Activated naive CD4-positive, alpha-beta T cell treated with anti-CD3 and anti-CD28 coated beads, Interleukin-2, amount 50 U/mL, for 72 hours (primary cell): ENCODE measurements at regions not wholly inside any gene's neighbourhood (a gene's known extent, or its start where the extent isn't known, plus 50 kb on each side); places are given as distances from the start of the nearest gene placed in this dataset.
"Not testable (repeated sequence)": the region's sequence is repeated elsewhere in the genome, so short reads cannot be mapped to it uniquely, and the experiment has no call there.

Source experiments
- ATAC-seq, 2 donors: fragments of 150-1000 bp; cut with Tn5 transposase; 2 replicates each; pipeline ENCODE4 v1.10.0; 2021; ENCODE audit warnings: mild to moderate bottlenecking in 2 of 2, moderate library complexity in 2 of 2
- DNase-seq, 2 donors: peaks; one replicate each; pipeline ENCODE4 v3.0.0; 2021 to 2022; ENCODE audit warnings: low spot score in 2 of 2
- H3K27ac Mint-ChIP-seq, 2 donors: one replicate each; pipeline ENCODE4 v1.8.0; 2022; ENCODE audit warnings: mild to moderate bottlenecking in 2 of 2, mixed read lengths in 2 of 2
- H3K36me3 Mint-ChIP-seq, 2 donors: one replicate each; pipeline ENCODE4 v1.8.0; 2022; ENCODE audit warnings: mixed read lengths in 2 of 2
- H3K9me3 Mint-ChIP-seq, 2 donors: one replicate each; pipeline ENCODE4 v1.8.0; 2022; ENCODE audit warnings: mixed read lengths in 2 of 2

GRCh38 chrX:45479835-45480422, 279.3 kb upstream of the DIPK2B start:
- H3K9me3 Mint-ChIP-seq, result no peaks in the 10 kb centered on the region
- ATAC-seq, result peak; percentile 60 to 63
- H3K36me3 Mint-ChIP-seq, result no peaks in the 10 kb centered on the region
- H3K27ac Mint-ChIP-seq, result no peak overlapping the region
- no peak for DNase-seq

GRCh38 chrX:45479196-45479834, 278.6 kb upstream of the DIPK2B start:
- Mint-ChIP-seq H3K9me3 (no peaks in the 10 kb centered on the region), H3K36me3 (no peaks in the 10 kb centered on the region), H3K27ac (no peak overlapping the region)
- DNase-seq (no peak), ATAC-seq (no peak)

- Mint-ChIP-seq H3K27ac (no peak overlapping the region), H3K36me3 (peaks cover 6 to 14% of the 10 kb centered on the region in 2 donors), H3K9me3 (no peaks in the 10 kb centered on the region)
- no peak for ATAC-seq
- DNase-seq, result no peak
Measured at GRCh38 chrX:45472968-45473367, 272.3 kb upstream of the DIPK2B start.

GRCh38 chrX:45467537-45467936, 266.9 kb upstream of the DIPK2B start:
- peaks cover 6 to 14% of the 10 kb centered on the region in 2 donors for H3K36me3 Mint-ChIP-seq
- not testable (repeated sequence) for DNase-seq, H3K27ac Mint-ChIP-seq, H3K9me3 Mint-ChIP-seq, ATAC-seq

- DNase-seq, ATAC-seq, H3K9me3 Mint-ChIP-seq, H3K36me3 Mint-ChIP-seq, H3K27ac Mint-ChIP-seq: not testable (repeated sequence)
Measured at GRCh38 chrX:45455732-45456131, 255.1 kb upstream of the DIPK2B start.

GRCh38 chrX:45454290-45454689, 253.6 kb upstream of the DIPK2B start:
- ATAC-seq (no peak), DNase-seq (no peak)
- Mint-ChIP-seq H3K27ac (no peak overlapping the region), H3K9me3 (no peaks in the 10 kb centered on the region), H3K36me3 (no peaks in the 10 kb centered on the region)

GRCh38 chrX:45449982-45450381, 249.3 kb upstream of the DIPK2B start:
- DNase-seq (no peak), ATAC-seq (no peak)
- Mint-ChIP-seq H3K9me3 (no peaks in the 10 kb centered on the region), H3K36me3 (no peaks in the 10 kb centered on the region), H3K27ac (no peak overlapping the region)

- no peak for ATAC-seq
- no peak for DNase-seq
- H3K27ac Mint-ChIP-seq, result no peak overlapping the region
- no peaks in the 10 kb centered on the region for H3K36me3 Mint-ChIP-seq
- no peaks in the 10 kb centered on the region for H3K9me3 Mint-ChIP-seq
Measured at GRCh38 chrX:45447995-45448394, 247.3 kb upstream of the DIPK2B start.

- Mint-ChIP-seq H3K9me3 (no peaks in the 10 kb centered on the region), H3K36me3 (no peaks in the 10 kb centered on the region), H3K27ac (no peak overlapping the region)
- no peak for DNase-seq
- no peak for ATAC-seq
Measured at GRCh38 chrX:45447331-45447730, 246.7 kb upstream of the DIPK2B start.

- Mint-ChIP-seq H3K9me3 (peaks cover 0 to 4% of the 10 kb centered on the region in 2 donors), H3K36me3 (no peaks in the 10 kb centered on the region), H3K27ac (peak overlapping the region in 1 of 2 donors; percentile 86)
- DNase-seq (no peak), ATAC-seq (peak; percentile 83 to 98)
Measured at GRCh38 chrX:45445745-45446412, 245.2 kb upstream of the DIPK2B start.

- Mint-ChIP-seq H3K36me3 (no peaks in the 10 kb centered on the region), H3K9me3 (peaks cover 0 to 4% of the 10 kb centered on the region in 2 donors), H3K27ac (no peak overlapping the region)
- DNase-seq (no peak), ATAC-seq (no peak)
Measured at GRCh38 chrX:45437186-45437585, 236.5 kb upstream of the DIPK2B start.

- no peak for DNase-seq
- ATAC-seq, result no peak
- H3K9me3 Mint-ChIP-seq, result no peaks in the 10 kb centered on the region
- no peaks in the 10 kb centered on the region for H3K36me3 Mint-ChIP-seq
- no peak overlapping the region for H3K27ac Mint-ChIP-seq
Measured at GRCh38 chrX:45435481-45435880, 234.8 kb upstream of the DIPK2B start.

GRCh38 chrX:45434231-45434630, 233.6 kb upstream of the DIPK2B start:
- ATAC-seq, result no peak

GRCh38 chrX:45428831-45429230, 228.2 kb upstream of the DIPK2B start:
- Mint-ChIP-seq H3K9me3 (no peaks in the 10 kb centered on the region), H3K36me3 (no peaks in the 10 kb centered on the region), H3K27ac (no peak overlapping the region)
- ATAC-seq, result no peak
- no peak for DNase-seq

More at GRCh38 chrX:45434231-45434630, 233.6 kb upstream of the DIPK2B start:
- no peak for DNase-seq
- Mint-ChIP-seq H3K36me3 (no peaks in the 10 kb centered on the region), H3K27ac (no peak overlapping the region), H3K9me3 (no peaks in the 10 kb centered on the region)

- Mint-ChIP-seq H3K9me3 (no peaks in the 10 kb centered on the region), H3K27ac (no peak overlapping the region), H3K36me3 (no peaks in the 10 kb centered on the region)
- DNase-seq (no peak), ATAC-seq (no peak)
Measured at GRCh38 chrX:45424326-45424725, 223.7 kb upstream of the DIPK2B start.

- DNase-seq (no peak), ATAC-seq (no peak)
- Mint-ChIP-seq H3K27ac (no peak overlapping the region), H3K9me3 (no peaks in the 10 kb centered on the region), H3K36me3 (no peaks in the 10 kb centered on the region)
Measured at GRCh38 chrX:45422216-45422925, 221.7 kb upstream of the DIPK2B start.

- no peaks in the 10 kb centered on the region for H3K36me3 Mint-ChIP-seq
- ATAC-seq (no peak), DNase-seq (no peak)
- H3K9me3 Mint-ChIP-seq, result no peaks in the 10 kb centered on the region
- no peak overlapping the region for H3K27ac Mint-ChIP-seq
Measured at GRCh38 chrX:45421806-45422205, 221.1 kb upstream of the DIPK2B start.
